HG03571 (cell line): ENCODE measurements at regions not wholly inside any gene's neighbourhood (a gene's known extent, or its start where the extent isn't known, plus 50 kb on each side); places are given as distances from the start of the nearest gene placed in this dataset.
A peak's percentile ranks its signal among the peaks of the same experiment; 100 is the strongest.
"Not testable (repeated sequence)": the region's sequence is repeated elsewhere in the genome, so short reads cannot be mapped to it uniquely, and the experiment has no call there.

ENCODE experiments used
- ATAC-seq: cut with Tn5 transposase; IDR thresholded peaks from one replicate; pipeline ENCODE4 v1.9.1; 2021; ENCODE audit not compliant: unreplicated experiment

- ATAC-seq: no peak
Observed at GRCh38 chr1:60918867-60919266, 163.5 kb upstream of the NFIA start.

- no peak for ATAC-seq
Observed at GRCh38 chr1:60916906-60917305, 165.5 kb upstream of the NFIA start.

DNA sequence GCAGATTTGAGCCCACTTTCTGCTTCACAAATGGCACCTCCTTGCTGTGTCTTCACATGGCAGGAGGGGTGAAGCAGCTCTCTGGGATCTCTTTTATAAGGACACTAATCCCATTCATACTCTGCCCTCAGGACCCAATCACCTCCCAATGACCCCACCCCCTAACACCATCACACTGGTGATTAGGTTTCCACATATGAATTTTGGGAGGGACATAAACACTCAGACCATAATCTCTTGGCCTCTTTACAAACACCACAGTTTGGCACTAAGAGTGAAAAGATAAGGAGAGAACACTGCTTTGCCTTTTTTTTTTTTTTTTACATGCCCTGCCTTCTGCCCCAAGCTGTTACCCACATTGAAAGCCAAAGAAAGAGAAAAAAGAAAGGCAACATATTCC is 166.2 kb upstream of the NFIA start:
- ATAC-seq: no peak

GRCh38 chr1:60915441-60915840 is 166.9 kb upstream of the NFIA start:
- no peak for ATAC-seq

DNA sequence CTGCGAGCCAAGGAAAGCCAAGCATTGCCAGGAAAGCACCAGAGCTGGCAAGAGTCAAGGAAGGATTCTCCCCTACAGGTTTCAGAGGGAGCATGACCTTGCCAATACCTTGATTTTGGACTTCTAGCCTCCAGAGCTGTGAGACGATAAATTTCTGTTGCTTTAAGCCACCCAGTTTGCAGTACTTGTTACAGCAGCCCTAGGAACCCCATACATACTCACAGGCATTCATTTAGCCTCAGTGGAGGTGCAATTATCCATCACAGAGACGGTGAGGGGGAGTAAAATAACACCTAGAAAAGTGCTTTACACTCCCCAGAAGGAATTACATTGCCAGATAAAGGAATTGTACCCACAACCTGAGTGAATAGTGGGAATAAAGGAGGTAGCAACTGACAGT is 167.4 kb upstream of the NFIA start:
- no peak for ATAC-seq

- ATAC-seq: not testable (repeated sequence)
Observed at GRCh38 chr1:60913708-60914107, 168.7 kb upstream of the NFIA start.

DNA sequence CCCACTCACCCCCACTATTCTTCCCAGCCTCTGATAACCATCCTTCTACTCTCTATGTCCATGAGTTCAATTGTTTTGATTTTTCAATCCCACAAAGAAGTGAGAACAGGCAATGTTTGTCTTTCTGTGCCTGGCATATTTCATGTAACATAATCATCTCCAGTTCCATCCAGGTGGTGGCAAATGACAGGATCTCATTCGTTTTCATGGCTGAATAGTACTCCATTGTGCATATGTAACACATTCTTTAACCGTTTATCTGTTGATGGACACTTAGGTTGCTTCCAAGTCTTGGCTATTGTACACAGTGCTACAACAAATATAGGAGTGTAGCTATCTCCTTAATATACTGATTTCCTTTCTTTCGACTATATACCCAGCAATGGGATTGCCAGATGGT is 169.3 kb upstream of the NFIA start:
- ATAC-seq: no peak

DNA sequence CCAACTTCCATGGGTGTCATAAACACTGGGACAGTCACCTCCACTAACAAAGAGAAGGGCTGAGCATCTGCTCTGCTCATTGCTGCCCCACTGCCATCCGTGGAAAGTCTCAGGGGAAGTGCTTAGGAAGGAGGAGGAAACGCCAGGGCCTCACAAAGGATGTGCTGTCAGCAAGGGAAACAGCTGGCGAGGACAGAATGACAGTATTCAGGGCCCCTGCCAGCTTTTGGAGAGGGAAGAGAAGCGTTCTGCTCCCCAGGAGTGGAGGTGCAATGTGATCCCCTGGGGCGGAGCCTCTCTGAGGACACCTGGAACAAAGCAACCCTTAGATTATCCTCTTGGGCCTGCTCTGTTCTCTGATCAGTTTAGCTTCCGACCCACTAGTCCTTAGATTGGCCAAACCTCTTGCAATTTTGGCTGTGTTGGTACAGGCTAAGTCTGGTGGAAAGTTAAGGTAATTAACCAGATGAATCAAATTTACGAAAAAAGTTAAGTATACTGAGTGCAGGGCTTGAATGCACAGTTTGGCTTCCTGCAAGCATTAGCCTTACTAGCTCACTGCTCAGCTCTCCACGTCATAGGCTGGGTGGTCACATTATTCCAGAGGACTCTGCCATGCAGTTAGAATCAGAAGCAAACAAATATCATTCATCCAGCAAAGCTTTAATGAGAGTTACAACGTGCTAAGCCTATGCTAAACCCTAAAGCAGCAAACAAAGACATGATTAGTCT is 170.2 kb upstream of the NFIA start:
- ATAC-seq: no peak

GRCh38 chr1:60908159-60908558 is 174.2 kb upstream of the NFIA start:
- ATAC-seq: no peak

- ATAC-seq: no peak
Observed at GRCh38 chr1:60906526-60906925, 175.8 kb upstream of the NFIA start.

DNA sequence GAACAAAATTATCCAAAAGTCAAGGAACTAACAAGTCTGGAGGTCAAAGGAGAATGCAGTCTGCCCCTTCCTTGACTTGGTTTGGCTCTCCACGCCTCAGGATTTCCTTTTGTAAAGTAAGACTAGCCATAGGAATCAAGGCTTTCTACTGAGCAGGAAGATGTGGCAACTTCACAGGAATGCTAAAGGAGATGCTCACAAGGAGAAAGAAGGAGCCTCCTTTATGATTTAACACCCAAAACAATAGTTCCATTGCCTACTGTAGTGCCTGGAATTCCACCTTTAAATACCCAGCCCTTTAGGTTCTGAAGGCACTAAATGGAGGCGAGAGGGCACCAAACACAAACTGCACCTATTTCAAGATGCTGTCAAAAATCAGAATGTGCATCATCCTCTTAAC is 176.3 kb upstream of the NFIA start:
- no peak for ATAC-seq

DNA sequence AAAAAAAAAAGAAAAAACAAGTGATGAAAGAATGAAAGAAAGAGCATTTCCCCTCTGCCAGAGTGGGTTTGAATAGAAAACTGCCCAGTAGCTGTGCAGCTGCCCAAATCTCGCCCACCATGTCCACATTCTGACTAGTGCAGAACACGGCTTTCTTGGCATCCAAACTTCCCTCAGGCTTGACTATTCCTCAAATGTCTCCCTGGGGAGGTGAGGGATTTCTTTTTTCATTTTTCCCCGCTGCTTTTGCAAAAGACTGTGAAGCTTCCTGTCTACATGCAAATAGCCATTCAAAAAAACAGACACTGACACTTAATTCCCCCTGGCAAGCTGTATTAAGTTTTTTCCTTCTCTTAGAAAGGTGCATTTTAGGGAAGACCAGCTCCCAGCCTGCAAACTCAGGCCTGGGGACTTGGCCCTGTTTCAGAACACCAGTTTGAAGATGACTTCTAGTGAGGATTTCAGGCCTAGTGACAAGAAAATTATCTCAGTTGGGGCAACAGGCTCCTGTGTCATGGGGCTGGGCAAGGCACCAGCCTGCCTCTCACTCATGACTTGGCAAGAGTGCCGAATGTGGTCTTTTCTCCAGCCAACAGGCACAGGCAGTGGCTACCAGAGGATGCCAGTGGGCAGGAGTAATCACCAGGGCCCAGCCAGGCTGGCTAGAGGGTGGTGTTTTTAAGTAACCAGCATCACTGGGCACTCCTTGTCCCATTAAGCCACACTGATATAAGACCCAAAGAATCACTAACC is 178.1 kb upstream of the NFIA start:
- no peak for ATAC-seq

GRCh38 chr1:60903591-60903990 is 178.8 kb upstream of the NFIA start:
- ATAC-seq: no peak

DNA sequence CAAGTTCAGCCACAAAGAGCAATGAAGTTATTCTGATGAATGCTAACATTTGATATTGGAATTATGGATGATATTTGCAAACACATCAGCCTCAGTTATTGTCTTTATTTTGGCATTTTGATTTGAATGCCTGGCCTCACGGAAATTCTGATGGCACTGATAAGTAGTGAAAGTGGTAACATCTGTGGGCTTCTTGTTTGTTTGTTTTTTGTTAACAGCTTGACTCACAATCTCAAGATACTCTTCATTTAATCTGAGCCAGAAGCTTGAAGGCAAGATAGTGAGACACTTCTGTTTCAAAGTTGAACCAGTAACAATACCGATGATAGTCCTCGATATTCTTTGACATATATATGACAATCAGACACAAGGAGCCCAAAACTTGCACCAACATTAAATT is 182.9 kb upstream of the NFIA start:
- ATAC-seq: no peak

GRCh38 chr1:60898987-60899386 is 183.4 kb upstream of the NFIA start:
- ATAC-seq: peak; percentile 62

DNA sequence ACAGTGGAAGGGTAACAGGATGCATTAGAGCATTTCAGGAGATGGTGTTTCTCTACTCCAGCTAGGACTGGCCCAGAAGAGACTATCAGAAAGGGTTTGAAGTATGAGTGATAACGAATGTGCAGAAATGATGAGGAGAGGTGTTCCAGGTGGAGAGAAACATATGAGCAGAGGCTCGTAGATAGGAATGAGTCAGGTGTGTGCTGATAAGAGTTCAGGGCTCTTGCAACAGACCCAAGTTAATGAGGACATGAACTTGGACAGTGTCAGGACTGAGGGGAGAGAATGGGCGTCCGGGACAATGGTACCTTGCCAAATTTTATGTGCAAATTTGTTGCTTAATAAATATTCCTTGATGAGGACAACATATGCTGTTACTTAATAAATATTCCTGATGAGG is 183.9 kb upstream of the NFIA start:
- no peak for ATAC-seq

- no peak for ATAC-seq
Observed at GRCh38 chr1:60896701-60897363, 185.5 kb upstream of the NFIA start.

DNA sequence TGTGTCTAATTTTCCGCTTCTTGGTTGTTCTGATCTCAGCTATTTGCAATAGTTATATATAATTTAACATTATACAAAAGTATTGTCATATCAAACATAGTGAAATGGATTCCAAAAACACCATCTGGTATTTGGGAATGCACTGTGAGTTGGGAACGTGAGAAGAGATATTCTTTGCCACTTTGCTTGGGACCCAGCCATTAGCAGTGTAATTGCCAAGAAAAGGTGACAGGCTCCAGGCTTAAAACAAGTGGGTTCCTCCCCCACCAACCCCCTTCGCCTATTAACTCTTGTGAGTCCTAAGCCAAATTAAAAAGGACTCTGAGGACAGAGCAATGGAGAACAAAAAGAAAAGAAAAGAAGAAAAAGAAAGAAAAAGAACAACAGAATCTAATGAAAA is 186.7 kb upstream of the NFIA start:
- ATAC-seq: no peak

- ATAC-seq: no peak
Observed at GRCh38 chr1:60895252-60895651, 187.1 kb upstream of the NFIA start.

DNA sequence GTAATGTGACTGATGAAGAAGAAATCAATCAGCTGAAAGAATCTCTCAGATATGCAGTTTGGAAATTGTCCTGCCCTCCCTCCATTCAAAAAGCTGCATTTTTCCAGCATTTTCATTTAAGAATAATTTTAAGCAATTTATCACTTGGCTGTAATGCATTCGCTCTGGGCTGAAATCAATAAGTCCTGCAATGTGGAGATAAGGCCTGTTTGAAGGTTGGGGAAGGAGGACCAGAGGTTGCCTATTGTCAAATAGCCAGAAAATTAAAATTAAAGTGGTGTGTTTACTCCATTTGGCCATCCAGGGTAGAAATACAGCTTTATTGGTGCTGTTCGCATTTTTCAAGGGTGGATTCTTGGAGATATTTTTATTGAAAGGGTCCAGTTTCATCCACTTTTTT is 187.6 kb upstream of the NFIA start:
- no peak for ATAC-seq

DNA sequence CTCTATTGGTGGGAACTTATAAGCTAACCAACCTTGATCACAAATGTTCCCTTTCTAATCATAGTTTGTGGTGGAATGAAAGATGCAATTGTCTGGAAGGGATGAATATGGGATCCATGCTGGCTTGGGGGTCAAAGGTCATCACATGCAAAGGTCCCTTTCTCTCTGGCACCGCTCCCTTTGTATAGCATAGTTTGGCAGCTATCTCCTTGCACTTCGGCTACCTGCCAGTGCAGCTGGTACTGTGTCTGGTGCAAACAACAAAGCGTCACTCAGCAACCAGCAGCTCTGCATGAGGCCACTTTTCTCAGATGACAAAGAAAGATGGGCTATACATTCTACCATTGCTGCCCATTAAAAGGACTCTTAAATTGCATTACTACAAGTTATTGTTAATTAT is 188.2 kb upstream of the NFIA start:
- no peak for ATAC-seq
